Transverse colon (tissue), 4 donors: ENCODE measurements at regions not wholly inside any gene's neighbourhood (a gene's known extent, or its start where the extent isn't known, plus 50 kb on each side); places are given as distances from the start of the nearest gene placed in this dataset.

Source experiments
- DNase-seq: peaks from one replicate; pipeline ENCODE4 v3.0.0-alpha.2; 2019
- H3K27ac ChIP-seq, 4 donors: fragments of 200-600 bp; sonication (generic); 2 replicates each; pipeline ENCODE4 v1.5.1; 2016 to 2018; ENCODE audit warnings: inconsistent platforms in 4 of 4
- H3K27me3 ChIP-seq: fragments of 200-600 bp; sonication (generic); 2 replicates; pipeline ENCODE4 v1.5.1; 2017; ENCODE audit warnings: inconsistent platforms
- H3K36me3 ChIP-seq, 4 donors: fragments of 200-600 bp; sonication (generic); 2 replicates each; pipeline ENCODE4 v1.5.1; 2017 to 2019; ENCODE audit warnings: inconsistent platforms in 4 of 4
- H3K4me1 ChIP-seq, 4 donors: fragments of 200-600 bp; sonication (generic); 2 replicates each; pipeline ENCODE4 v1.5.1; 2017 to 2020; ENCODE audit warnings: inconsistent platforms in 4 of 4
- H3K4me3 ChIP-seq, 4 donors: fragments of 200-600 bp; sonication (generic); 1 replicate in 1 of 4; 2 replicates in 3 of 4; pipeline versions ENCODE4 v1.5.1 to v1.6.1; 2017 to 2019; ENCODE audit warnings: inconsistent platforms in 4 of 4
- H3K9me3 ChIP-seq, 2 donors: fragments of 200-600 bp; sonication (generic); 2 replicates each; pipeline ENCODE4 v1.5.1; 2017 to 2019; ENCODE audit warnings: inconsistent platforms in 2 of 2
- CTCF ChIP-seq, 5 experiments: fragments of 200-600 bp in 3 of 5; fragments of 450-650 bp in 2 of 5; sonication (generic) in 3 of 5; IDR thresholded peaks; 1 replicate in 2 of 5; 2 replicates in 3 of 5; pipeline ENCODE4 v1.5.1; 2016 to 2017; ENCODE audit warnings: antibody characterized with exemption in 5 of 5, inconsistent platforms in 3 of 5, mild to moderate bottlenecking in 2 of 5, moderate library complexity in 1 of 5
- EP300 ChIP-seq: sonication (generic); formaldehyde crosslinking; IDR thresholded peaks from one replicate; pipeline ENCODE4 v1.6.1; 2017; ENCODE audit warnings: antibody characterized with exemption, low read depth
- POLR2A ChIP-seq: fragments of 450-650 bp; IDR thresholded peaks from one replicate; pipeline ENCODE4 v1.6.1; 2016; ENCODE audit warnings: antibody characterized with exemption, mild to moderate bottlenecking, moderate library complexity
- POLR2AphosphoS5 ChIP-seq, 3 donors: sonication (generic); formaldehyde crosslinking; IDR thresholded peaks; one replicate each; pipeline ENCODE4 v1.6.1; 2016; ENCODE audit warnings: antibody characterized with exemption in 3 of 3
- WGBS, 2 donors: methylation state at CpG; one replicate each; pipeline ENCODE4 v1.1.5; 2018; ENCODE audit warnings: low coverage in 1 of 2; 5-methylcytosine and 5-hydroxymethylcytosine counted together
- in situ Hi-C, 4 donors: fragments of 200-750 bp; cut with MboI; loops; one replicate each; pipeline versions ENCODE4 v1.15.0 to v1.15.1; 2017; ENCODE audit warnings: low sequenced_read_pairs in 3 of 4, low pct_ligation_motif_present in 1 of 4, low pct_unique_long_range_greater_than_20kb in 1 of 4
- intact Hi-C: fragments of 100-400 bp; cut with DNase I; formaldehyde crosslinking; loops from one replicate; pipeline ENCODE4 v1.15.1; 2023; ENCODE audit warnings: low total_unique reads

- Histone ChIP-seq H3K36me3 (no peaks in the 10 kb centered on the region), H3K4me3 (no peak overlapping the region), H3K27me3 (peaks cover 26% of the 10 kb centered on the region), H3K4me1 (no peaks in the 10 kb centered on the region), H3K27ac (no peak overlapping the region), H3K9me3 (no peaks in the 10 kb centered on the region)
- no peak for DNase-seq
- intact Hi-C loops (no loop called here), in situ Hi-C loops (no loop called here)
- TF ChIP-seq CTCF (IDR thresholded peaks at IDR 0.05): no peak
- TF ChIP-seq EP300: no peak
- TF ChIP-seq POLR2A: no peak
- TF ChIP-seq POLR2AphosphoS5 (IDR thresholded peaks at IDR 0.05): no peak
- 90 to 95% methylated on average over 2 to 3 of the region's 3 CpGs for WGBS, 2 donors
Observed at GRCh38 chr6:28664870-28665396, 139.3 kb downstream of the GPX5 start.

DNA sequence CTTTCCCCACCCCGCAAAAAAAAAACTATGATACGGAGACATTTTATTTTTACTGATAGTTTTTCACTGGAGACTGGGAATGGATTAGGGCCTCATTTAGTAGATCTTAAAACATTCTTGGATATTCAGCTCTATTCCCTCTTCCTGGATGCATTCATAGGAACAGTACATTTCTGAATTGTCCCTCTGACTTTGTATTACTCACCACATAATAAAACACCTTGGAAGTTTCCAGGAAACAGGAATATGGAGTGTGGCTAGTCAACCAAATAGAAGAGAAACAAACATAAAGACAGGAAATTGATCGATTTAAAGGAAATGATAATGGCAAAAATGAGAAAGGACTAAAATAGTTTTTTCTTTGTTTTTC is 147.7 kb downstream of the GPX5 start:
- Histone ChIP-seq H3K9me3 (no peaks in the 10 kb centered on the region), H3K27me3 (peaks cover 78% of the 10 kb centered on the region), H3K36me3 (no peaks in the 10 kb centered on the region), H3K4me1 (peaks cover 0 to 7% (median 4%) of the 10 kb centered on the region in 4 donors), H3K4me3 (no peak overlapping the region), H3K27ac (no peak overlapping the region)
- intact Hi-C loops: no loop called here
- TF ChIP-seq CTCF (IDR thresholded peaks at IDR 0.05) (no peak), POLR2AphosphoS5 (IDR thresholded peaks at IDR 0.05) (no peak), EP300 (no peak)
- in situ Hi-C loops: no loop called here
- DNase-seq: no peak
- 63% methylated on average over 3 of the region's 3 CpGs for WGBS, 2 donors

- in situ Hi-C loops (no loop called here), intact Hi-C loops (no loop called here)
- TF ChIP-seq CTCF (IDR thresholded peaks at IDR 0.05) (no peak), EP300 (no peak), POLR2AphosphoS5 (IDR thresholded peaks at IDR 0.05) (no peak), POLR2A (no peak)
- DNase-seq: no peak
- H3K36me3 ChIP-seq: no peaks in the 10 kb centered on the region
- H3K4me3 ChIP-seq: peak overlapping the region in 2 of 4 donors; percentile 3 to 8
- peaks cover 0 to 7% (median 4%) of the 10 kb centered on the region in 4 donors for H3K4me1 ChIP-seq
- H3K9me3 ChIP-seq: no peaks in the 10 kb centered on the region
- H3K27me3 ChIP-seq: peaks cover 83% of the 10 kb centered on the region
- 6 to 7% methylated on average over 28 to 44 of the region's 44 CpGs for WGBS, 2 donors
- no peak overlapping the region for H3K27ac ChIP-seq
Observed at GRCh38 chr6:28673787-28674671, 148.3 kb downstream of the GPX5 start.

- Histone ChIP-seq H3K27me3 (peaks cover 96% of the 10 kb centered on the region), H3K9me3 (no peaks in the 10 kb centered on the region), H3K4me1 (peaks cover 0 to 7% (median 4%) of the 10 kb centered on the region in 4 donors), H3K27ac (no peak overlapping the region), H3K36me3 (no peaks in the 10 kb centered on the region), H3K4me3 (no peak overlapping the region)
- DNase-seq: no peak
- WGBS, 2 donors: 56 to 57% methylated on average over 1 of the region's 1 CpG
- TF ChIP-seq POLR2A: no peak
- no peak for TF ChIP-seq EP300
- no peak for TF ChIP-seq CTCF (IDR thresholded peaks at IDR 0.05)
- no peak for TF ChIP-seq POLR2AphosphoS5 (IDR thresholded peaks at IDR 0.05)
- intact Hi-C loops: no loop called here
- in situ Hi-C loops: loop anchor here in 3 of 4 donors (25.0 kb wide), 1 partner anchor 912 kb away; the partner anchor contains the start of gene OR2H2 (in 3 of the 3)
Observed at GRCh38 chr6:28675600-28675999, 149.9 kb downstream of the GPX5 start.
